ENCODE measurements at regions not wholly inside any gene's neighbourhood (a gene's known extent, or its start where the extent isn't known, plus 50 kb on each side); places are given as distances from the start of the nearest gene placed in this dataset.

DNA sequence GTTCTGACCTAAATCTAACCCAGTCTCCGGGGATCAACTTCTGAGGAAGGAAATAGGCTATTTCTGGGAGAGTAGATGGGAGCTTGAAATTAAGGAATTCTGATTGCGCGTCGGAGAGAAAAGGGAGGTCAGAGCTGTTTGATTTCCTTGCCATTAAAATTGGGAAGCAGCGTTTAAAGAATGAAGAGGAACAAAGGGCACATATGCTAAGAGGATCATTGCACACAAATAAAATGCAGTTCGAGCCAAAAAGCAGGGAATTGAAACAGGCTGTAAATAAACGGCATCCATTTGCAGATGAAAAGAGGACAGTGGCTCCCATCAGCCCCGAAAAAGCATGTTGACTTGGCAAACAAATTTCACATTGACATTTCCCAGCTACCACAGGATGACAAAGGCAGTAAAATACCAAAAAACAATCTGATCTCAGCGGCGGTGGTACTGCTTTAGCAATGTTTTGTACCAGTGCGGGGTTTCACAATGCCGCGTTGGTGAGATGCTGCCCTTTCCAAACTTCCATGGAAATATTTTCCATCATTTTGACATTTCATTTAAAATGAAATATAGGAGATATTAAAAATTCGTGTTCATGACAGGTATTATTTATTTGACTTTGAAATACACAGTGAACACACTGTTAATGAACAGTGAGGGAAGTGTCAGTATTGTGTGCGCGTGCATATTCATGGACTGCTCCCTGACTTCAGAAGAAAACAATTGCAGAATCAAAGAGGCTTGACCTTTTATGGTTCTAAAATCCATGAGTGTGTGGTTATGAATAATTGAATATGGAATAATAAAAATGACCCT lies 108.8 kb downstream of the SQOR start:
- no peak for DNase-seq

DNA sequence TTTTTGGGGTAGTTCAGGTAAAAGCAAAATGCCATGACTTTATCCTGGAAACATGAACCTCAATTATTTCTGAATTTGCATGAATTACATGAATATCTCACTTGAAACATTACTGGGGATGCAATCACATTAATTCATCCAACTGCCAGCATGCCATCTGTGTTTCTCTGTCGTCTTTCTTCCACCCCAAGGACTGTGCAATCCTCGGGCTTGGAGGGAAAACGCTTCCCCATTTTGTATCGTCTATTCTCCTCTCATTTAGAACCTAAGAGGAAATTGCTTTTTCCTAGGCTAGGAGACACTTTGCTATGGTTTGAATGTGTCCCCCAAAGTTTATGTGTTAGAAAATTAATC lies 109.4 kb downstream of the SQOR start:
- DNase-seq, result no peak

- DNase-seq, result no peak
Measured at GRCh38 chr15:45747426-45747825, 112.6 kb downstream of the SQOR start.

DNA sequence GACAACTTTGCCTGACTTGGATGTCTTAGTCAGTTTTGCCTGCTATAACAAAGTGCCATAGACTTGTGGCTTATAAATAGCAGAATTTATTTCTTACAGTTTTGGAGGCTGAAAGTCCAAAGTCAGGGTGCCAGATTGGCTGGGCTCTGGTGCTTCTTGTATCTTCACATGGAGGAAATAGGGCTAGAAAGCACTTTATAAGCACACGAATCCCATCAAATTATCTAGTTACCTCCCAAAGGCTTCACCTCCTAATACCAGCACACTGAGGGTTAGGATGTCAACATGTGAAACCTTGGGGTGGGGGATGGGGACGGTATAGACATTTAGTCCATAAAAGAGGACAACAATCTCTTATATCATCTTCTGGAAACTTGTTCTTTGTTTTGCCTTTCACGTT lies 116.8 kb downstream of the SQOR start:
- DNase-seq, result no peak

GRCh38 chr15:45759936-45760335 lies 125.1 kb downstream of the SQOR start:
- DNase-seq, result no peak

DNA sequence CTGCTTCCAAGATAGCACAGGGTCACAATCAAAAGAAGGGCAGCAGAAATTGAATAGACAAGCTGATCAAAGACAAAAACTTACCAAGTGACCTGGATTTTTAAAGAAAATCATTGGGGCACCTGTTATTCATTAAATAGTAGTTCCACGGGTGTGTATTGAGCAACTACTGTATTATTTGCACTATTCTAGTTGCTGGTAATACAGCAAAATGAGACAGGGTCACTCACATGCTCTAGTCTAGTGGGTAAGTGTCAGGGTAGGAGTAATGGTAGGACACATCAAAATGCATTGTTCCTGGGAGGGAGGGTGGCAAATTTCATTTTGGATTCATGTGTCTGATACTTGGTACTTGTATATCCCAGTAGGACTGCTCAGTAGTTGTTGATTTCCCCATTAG lies 127.9 kb downstream of the SQOR start:
- DNase-seq, result no peak

GRCh38 chr15:45763170-45763869 lies 128.5 kb downstream of the SQOR start:
- DNase-seq, result no peak

DNA sequence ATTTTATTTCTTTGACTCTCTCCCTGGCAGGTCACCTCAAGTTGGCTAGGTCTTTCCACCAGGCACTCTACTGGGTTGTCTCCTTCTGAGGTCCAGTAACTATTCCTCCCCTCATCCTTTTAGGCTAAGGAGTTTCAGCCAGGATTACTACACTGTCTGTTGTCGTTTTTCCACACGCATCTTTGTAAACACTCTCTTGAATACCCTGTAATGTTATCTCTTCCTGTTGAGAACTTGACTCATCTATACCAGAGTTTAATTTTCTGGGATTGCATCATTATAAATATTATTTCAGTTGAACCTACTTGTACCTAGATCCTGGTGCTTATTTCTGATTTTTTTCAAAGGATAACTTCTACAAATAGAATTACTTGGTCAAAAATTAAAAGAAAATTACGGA lies 138.3 kb downstream of the SQOR start:
- peak; percentile 65 for DNase-seq

- DNase-seq, result no peak
Measured at GRCh38 chr15:45776772-45777171, 141.9 kb downstream of the SQOR start.

GRCh38 chr15:45777781-45778180 lies 143.0 kb downstream of the SQOR start:
- DNase-seq, result no peak

DNA sequence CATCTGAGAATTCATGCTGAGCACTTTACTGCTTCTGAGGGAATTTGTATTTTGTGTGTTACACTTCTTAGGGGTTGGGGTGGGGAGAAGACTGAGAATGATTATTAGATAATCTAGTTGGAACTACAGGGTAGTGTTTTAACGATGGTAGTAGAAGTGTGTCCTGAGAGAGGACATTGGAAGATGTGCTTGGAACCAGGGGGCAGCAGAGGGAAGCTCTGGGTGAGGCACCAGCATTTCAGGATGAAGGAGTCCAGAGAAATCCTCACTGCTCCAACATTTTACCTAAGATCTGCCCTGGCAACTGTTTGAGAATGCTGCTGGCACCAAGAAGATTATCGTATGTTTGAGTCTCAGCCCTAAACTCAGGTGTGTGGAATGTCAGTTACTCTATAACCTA lies 145.5 kb downstream of the SQOR start:
- DNase-seq, result no peak

GRCh38 chr15:45784656-45785055 lies 149.8 kb downstream of the SQOR start:
- DNase-seq, result no peak

DNA sequence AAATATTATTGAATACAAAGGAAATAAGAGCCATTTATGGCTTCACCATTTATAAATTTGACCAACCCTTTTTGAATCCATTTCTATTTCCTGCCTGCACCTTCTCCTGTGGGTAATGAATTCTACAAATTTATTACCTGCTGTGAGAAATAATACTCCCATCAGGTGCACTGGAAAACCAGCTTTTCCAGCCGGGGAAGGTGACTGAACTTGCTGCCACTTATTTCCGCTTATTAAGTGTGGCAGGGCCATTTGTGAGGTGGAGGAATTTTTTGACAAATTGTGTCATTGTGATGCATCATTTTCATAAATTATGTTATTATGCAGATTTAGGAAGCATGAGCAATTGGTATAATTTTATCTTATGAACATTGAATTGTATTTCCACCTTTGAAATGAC lies 151.1 kb downstream of the SQOR start:
- DNase-seq, result no peak

GRCh38 chr15:45790325-45790943 lies 155.6 kb downstream of the SQOR start:
- peak; percentile 64 for DNase-seq

DNA sequence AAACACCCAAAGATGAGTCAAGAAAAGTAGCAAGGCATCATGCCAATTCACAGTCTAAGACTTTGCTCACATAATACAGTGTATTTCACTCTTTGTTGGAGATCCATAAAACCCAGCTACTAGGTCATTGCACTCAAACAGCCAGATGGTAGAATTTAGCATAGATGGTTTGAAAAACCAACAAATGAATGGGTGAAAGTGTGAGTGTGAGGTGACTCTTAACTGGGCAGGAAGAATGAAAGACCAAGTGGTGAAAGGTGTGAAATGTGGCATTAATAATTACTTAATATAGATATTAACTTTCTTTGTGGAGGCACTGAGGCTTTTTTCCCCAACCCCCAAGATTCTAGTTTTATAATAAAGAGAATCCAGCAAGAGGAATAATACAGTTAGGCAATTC lies 159.5 kb downstream of the SQOR start:
- peak; percentile 38 for DNase-seq

DNA sequence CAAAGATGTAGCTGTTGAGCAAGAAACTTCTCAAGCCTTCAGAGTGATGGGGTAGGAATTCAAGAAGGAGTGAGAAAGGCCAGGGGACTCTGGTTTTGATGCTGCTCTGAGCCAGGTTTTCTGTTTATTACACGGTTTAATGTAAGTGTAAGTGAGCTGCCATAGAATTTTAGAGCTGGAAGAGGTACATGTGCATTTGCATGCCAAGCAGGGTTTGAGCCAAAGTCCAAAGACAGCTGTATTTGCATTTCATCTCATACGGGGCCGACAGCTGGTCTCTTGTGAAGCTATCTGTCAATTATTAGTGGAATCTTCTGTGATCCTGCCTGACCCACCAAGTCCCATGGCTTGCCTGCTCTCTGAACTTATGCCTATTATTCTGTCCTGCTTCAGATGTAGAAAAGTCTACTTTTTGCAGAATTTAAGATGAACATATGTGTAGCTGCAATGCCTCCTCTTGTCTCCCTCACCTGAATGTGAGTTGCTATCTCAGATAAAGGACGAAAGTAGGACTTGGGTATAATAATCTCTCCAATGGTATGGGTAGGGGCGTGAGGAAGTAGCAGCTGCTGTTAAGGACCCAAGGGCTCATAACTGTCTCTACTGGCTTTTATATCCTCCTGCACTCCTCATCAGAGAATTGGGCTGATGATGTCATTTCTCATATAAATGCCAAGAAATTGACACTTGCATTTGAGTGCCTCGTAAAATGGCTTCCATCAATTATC lies 160.0 kb downstream of the SQOR start:
- DNase-seq, result peak; percentile 91

DNA sequence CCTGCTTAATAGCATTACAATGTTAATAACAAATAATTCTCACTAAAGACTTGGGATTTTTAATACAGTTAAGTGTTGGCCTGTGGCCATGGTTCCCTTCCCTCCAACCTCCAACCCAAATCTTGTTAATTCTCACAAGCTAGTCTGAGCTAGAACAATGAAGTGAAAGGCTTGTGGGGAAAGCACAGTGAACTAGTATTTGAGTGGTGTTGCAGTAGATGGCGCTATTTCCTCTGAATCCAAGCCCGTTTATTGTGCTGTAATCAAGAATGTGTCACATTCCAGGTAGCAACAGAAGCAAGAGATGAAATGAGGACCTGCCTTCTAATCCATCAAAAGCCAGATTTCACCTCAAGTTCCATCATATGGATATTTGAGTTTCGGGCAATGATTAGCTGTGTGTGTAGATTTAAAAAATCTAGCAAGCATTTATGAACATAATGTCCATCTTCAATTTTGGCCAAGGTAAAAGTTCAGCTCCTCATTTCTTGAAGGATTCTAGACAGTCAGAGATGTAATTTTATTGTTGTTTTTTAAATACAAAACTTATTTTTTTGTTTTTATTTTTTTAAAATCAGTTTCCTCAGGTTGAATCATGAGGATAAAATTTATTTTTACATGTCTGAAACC lies 160.7 kb downstream of the SQOR start:
- DNase-seq, result peak; percentile 87

DNA sequence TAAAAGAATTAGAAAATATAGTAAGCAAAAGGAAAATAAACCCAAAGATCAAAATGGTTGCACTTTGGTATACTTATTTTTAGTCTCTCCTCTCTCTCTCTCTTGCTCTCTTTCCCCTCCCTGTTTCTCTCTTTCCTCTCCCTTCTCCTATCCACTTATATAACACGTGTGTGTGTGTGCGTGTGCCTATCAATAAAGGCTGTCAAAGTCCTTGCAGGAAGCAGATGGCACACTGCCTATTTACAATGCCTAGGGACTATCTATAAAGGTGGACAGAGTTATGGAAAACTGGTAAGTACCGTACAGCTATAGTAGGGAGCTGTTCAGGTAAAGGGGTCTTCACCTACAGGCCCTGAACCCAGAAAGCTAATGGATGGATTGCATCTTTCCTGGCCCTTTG lies 161.6 kb downstream of the SQOR start:
- peak; percentile 71 for DNase-seq

DNA sequence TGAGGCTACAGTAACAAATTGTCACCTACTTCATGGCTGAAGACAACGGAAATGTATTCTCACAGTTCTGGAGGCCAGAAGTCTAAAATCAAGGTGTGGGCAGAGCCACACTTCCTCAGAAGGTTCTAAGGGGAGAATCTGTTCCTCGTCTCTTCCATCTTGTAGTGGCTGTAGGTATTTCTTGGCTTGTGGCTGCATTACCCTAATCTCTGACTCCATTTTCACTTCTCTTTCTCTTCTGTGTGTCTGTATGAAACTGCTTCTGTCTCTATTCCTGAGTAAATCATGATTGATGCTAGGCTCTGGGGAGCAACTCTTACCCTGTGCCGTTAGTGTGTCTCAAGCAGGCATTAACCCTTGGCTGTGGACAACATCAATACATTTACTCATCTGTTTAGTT lies 164.7 kb downstream of the SQOR start:
- no peak for DNase-seq

DNA sequence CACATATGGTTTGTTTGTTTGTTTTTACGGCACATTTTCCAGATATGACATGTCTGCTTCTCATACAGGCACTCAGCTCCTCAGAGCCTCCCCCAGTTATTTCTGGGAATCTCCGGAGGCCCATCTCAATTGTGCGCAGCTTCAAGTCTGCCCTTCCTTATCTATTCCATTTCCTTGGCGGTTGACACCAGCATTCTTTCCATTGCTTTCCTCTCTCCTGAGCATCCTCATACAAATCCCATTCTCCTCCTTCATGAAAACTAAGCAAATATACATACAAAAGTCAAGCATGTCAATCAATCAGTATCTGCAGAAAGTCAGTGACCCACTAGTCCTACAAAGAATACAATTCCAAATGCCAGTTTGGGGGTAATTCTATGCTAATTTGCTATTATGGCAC lies 166.7 kb downstream of the SQOR start:
- peak; percentile 27 for DNase-seq

GRCh38 chr15:45802140-45802539 lies 167.3 kb downstream of the SQOR start:
- DNase-seq, result peak; percentile 85

GRCh38 chr15:45804028-45804427 lies 169.2 kb downstream of the SQOR start:
- DNase-seq, result peak; percentile 4

DNA sequence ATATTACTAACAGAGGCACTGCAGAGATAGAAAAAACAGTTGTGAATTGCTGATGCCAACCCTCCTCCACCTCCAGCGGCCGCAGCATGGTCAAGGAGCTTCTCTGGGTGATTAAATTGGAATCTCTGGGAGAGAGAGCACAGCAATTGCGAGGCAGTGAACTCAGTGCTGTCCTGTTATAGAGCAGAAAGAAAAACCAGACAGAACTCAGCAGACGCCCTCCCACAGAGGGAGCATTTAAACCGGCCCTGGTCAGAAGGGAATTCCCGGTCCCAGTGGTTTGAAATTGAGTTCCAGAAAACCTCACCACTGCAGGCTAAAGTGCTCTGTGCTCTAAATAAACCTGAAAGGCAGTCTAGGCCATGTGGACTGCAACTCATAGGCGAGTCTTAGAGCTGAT lies 175.4 kb downstream of the SQOR start:
- no peak for DNase-seq
